Endothelial cell of umbilical vein (primary cell): ENCODE measurements at regions not wholly inside any gene's neighbourhood (a gene's known extent, or its start where the extent isn't known, plus 50 kb on each side); places are given as distances from the start of the nearest gene placed in this dataset.

ENCODE experiments used
- BruUV-seq: library from RNA; stranded (reverse); fragments of 400-500 nt; replicated peaks from 2 replicates; lab custom pipeline; 2021; lab: Mats Ljungman, UMichigan
- CTCF ChIA-PET: fragments of 300-600, 350-600 bp; sonication (Branson Sonifier 250); formaldehyde crosslinking; loops from one replicate; lab custom pipeline; 2021; ENCODE audit warnings: antibody characterized with exemption, inconsistent platforms; lab: Charles Lee
- POLR2A ChIA-PET: fragments of 300-600, 350-600 bp; sonication (Branson Sonifier 250); formaldehyde crosslinking; loops from one replicate; lab custom pipeline; 2021; ENCODE audit warnings: antibody characterized with exemption, inconsistent platforms; lab: Charles Lee
- DNase-seq: peaks from one replicate; pipeline ENCODE4 v3.0.0-alpha.2; 2011; ENCODE audit warnings: low read depth, low spot score
- FAIRE-seq: peaks from 2 replicates; lab custom pipeline; 2011; peaks lifted over from hg19 to GRCh38; lab: Jason Lieb, UNC
- H2AFZ ChIP-seq: 2 replicates; pipeline ENCODE4 v1.6.0; 2012; ENCODE audit warnings: low read depth, low read length, control low read depth, inconsistent platforms
- H3K27ac ChIP-seq: 2 replicates; pipeline ENCODE4 v1.5.1; 2011; ENCODE audit warnings: low read depth, mild to moderate bottlenecking, control low read depth, low read length, moderate library complexity; ENCODE audit not compliant: insufficient read depth
- H3K27me3 ChIP-seq, 2 experiments: 2 replicates each; pipeline versions ENCODE4 v1.6.0 to v1.6.1; 2011; ENCODE audit warnings: low read length in 2 of 2, mixed read lengths in 1 of 2; ENCODE audit not compliant: control insufficient read depth in 2 of 2, insufficient read depth in 2 of 2
- H3K36me3 ChIP-seq, 2 experiments: 2 replicates in 1 of 2; 3 replicates in 1 of 2; pipeline ENCODE4 v1.5.1; 2011; ENCODE audit warnings: low read length in 2 of 2, mild to moderate bottlenecking in 1 of 2, moderate library complexity in 1 of 2; ENCODE audit not compliant: control insufficient read depth in 2 of 2, insufficient read depth in 2 of 2; ENCODE audit errors: extremely low read depth in 1 of 2
- H3K4me1 ChIP-seq: 3 replicates; pipeline ENCODE4 v1.5.1; 2011; ENCODE audit warnings: mild to moderate bottlenecking, low read length; ENCODE audit not compliant: control insufficient read depth, insufficient read depth; ENCODE audit errors: extremely low read depth
- H3K4me2 ChIP-seq: 2 replicates; pipeline ENCODE4 v1.6.1; 2011; ENCODE audit warnings: low read length, control low read depth, mixed read lengths; ENCODE audit not compliant: insufficient read depth
- H3K4me3 ChIP-seq, 3 experiments: fragments of 200-600 bp in 1 of 3; sonication (generic), shearing (Covaris generic) in 1 of 3; replicated peaks in 1 of 3; 2 replicates each; pipeline ENCODE4 v1.5.1; 2011 to 2016; ENCODE audit warnings: control low read depth in 3 of 3, low read length in 3 of 3, mild to moderate bottlenecking in 2 of 3, inconsistent platforms in 1 of 3, low read depth in 1 of 3, moderate library complexity in 1 of 3; ENCODE audit not compliant: insufficient read depth in 1 of 3
- H3K79me2 ChIP-seq: 2 replicates; pipeline ENCODE4 v1.6.0; 2012; ENCODE audit warnings: low read length, inconsistent platforms; ENCODE audit not compliant: control insufficient read depth, insufficient read depth
- H3K9ac ChIP-seq: replicated peaks from 2 replicates; pipeline ENCODE3; 2011; ENCODE audit warnings: low read length, control low read depth; ENCODE audit not compliant: insufficient read depth; ENCODE audit errors: extremely low read depth
- H3K9me1 ChIP-seq: replicated peaks from 3 replicates; pipeline ENCODE4 v1.6.0; 2011; ENCODE audit warnings: mild to moderate bottlenecking, low read length; ENCODE audit not compliant: control insufficient read depth, insufficient read depth; ENCODE audit errors: extremely low read depth
- H3K9me3 ChIP-seq: replicated peaks from 2 replicates; pipeline ENCODE4 v1.5.1; 2012; ENCODE audit warnings: low read length, inconsistent platforms; ENCODE audit not compliant: control insufficient read depth, insufficient read depth
- H4K20me1 ChIP-seq: replicated peaks from 2 replicates; pipeline ENCODE3; 2011; ENCODE audit warnings: mild to moderate bottlenecking, low read length; ENCODE audit not compliant: control insufficient read depth, insufficient read depth; ENCODE audit errors: extremely low read depth
- EZH2 ChIP-seq: IDR thresholded peaks from 2 replicates; pipeline ENCODE4 v1.6.1; 2012; ENCODE audit warnings: borderline replicate concordance, low read depth, mild to moderate bottlenecking, moderate library complexity, low read length, inconsistent platforms; ENCODE audit not compliant: severe bottlenecking
- FOS ChIP-seq: IDR thresholded peaks from 2 replicates; pipeline ENCODE4 v1.6.1; 2011; ENCODE audit warnings: mild to moderate bottlenecking, low read length, moderate library complexity, borderline replicate concordance; ENCODE audit not compliant: insufficient read depth
- GATA2 ChIP-seq: IDR thresholded peaks from 2 replicates; pipeline ENCODE4 v1.7.0; 2011; ENCODE audit warnings: low read depth, mild to moderate bottlenecking, moderate library complexity, mixed read lengths, low read length; ENCODE audit not compliant: insufficient read length, insufficient read depth
- JUN ChIP-seq: IDR thresholded peaks from 2 replicates; pipeline ENCODE4 v1.6.1; 2011; ENCODE audit warnings: borderline replicate concordance, low read depth; ENCODE audit not compliant: insufficient read length, insufficient read depth
- MAX ChIP-seq: IDR thresholded peaks from 2 replicates; pipeline ENCODE4 v1.6.1; 2011; ENCODE audit not compliant: insufficient read depth, insufficient read length
- MYC ChIP-seq: IDR thresholded peaks from one replicate; pipeline ENCODE4 v1.6.1; 2011; ENCODE audit warnings: mild to moderate bottlenecking, low read depth, low read length
- POLR2A ChIP-seq: IDR thresholded peaks from 2 replicates; pipeline ENCODE4 v1.6.1; 2012; ENCODE audit warnings: low read depth, mild to moderate bottlenecking, control low read depth, low read length
- dilution Hi-C: fragments of 300-500 bp; cut with MboI; formaldehyde crosslinking; loops from one replicate; pipeline ENCODE4 v1.15.0; 2019; ENCODE audit warnings: low sequenced_read_pairs; ENCODE audit not compliant: extremely low pct_ligation_motif_present
- intact Hi-C: fragments of 100-400 bp; cut with micrococcal nuclease; formaldehyde crosslinking; loops from one replicate; pipeline ENCODE4 v1.10.0; 2022

- Histone ChIP-seq H3K79me2 (no peaks in the 10 kb centered on the region), H2AFZ (no peak overlapping the region), H3K9me3 (no peaks in the 10 kb centered on the region), H3K36me3 (no peaks in the 10 kb centered on the region), H3K4me3 (no peak overlapping the region), H3K27ac (no peak overlapping the region), H3K9ac (no peak overlapping the region), H3K27me3 (no peaks in the 10 kb centered on the region), H4K20me1 (no peaks in the 10 kb centered on the region), H3K4me2 (no peak overlapping the region), H3K4me1 (no peaks in the 10 kb centered on the region), H3K9me1 (no peaks in the 10 kb centered on the region)
- dilution Hi-C loops: no loop called here
- TF ChIP-seq MYC: no peak
- no peak for TF ChIP-seq MAX
- no peak for TF ChIP-seq FOS
- TF ChIP-seq POLR2A: no peak
- TF ChIP-seq EZH2: no peak
- TF ChIP-seq GATA2: no peak
- FAIRE-seq: no peak
- intact Hi-C loops: no loop called here
- no peak for DNase-seq
- CTCF ChIA-PET: no interaction called here
- BruUV-seq: no TSS peak
- POLR2A ChIA-PET: no interaction called here
These were observed 381.3 kb upstream of the SPRED2 start for GRCh38 chr2:65813631-65814173.

DNA sequence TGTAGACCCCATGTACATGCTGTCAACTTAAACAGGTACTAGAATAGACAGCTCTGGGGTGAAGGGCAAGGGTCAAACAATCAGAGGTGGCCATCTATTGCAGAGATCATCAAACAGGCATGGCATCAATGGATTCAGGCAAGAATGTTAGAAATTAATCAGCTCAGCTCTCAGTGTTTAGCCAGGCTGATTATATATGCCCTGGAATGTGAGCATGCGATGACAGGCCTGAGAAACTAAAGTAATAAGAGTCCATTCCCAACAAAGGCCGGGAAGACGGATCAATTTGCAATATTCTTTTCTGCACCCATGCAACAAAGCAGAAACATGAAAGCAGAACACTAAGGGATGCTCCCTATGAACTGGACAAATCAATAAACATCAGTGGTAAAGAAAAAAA lies 380.5 kb upstream of the SPRED2 start:
- ChIA-PET CTCF (no interaction called here), POLR2A (no interaction called here)
- dilution Hi-C loops: no loop called here
- no TSS peak for BruUV-seq
- no peaks in the 10 kb centered on the region for H3K27me3 ChIP-seq
- H3K9me1 ChIP-seq: no peaks in the 10 kb centered on the region
- no peak overlapping the region for H2AFZ ChIP-seq
- no peaks in the 10 kb centered on the region for H3K4me1 ChIP-seq
- H4K20me1 ChIP-seq: no peaks in the 10 kb centered on the region
- FAIRE-seq (no peak), DNase-seq (no peak)
- H3K27ac ChIP-seq: no peak overlapping the region
- no peaks in the 10 kb centered on the region for H3K9me3 ChIP-seq
- H3K9ac ChIP-seq: no peak overlapping the region
- no peak overlapping the region for H3K4me3 ChIP-seq
- no peak overlapping the region for H3K4me2 ChIP-seq
- intact Hi-C loops: no loop called here
- no peaks in the 10 kb centered on the region for H3K79me2 ChIP-seq
- TF ChIP-seq EZH2 (no peak), POLR2A (no peak), JUN (no peak)
- no peaks in the 10 kb centered on the region for H3K36me3 ChIP-seq
